GM12878 (cell line): ENCODE measurements at regions not wholly inside any gene's neighbourhood (a gene's known extent, or its start where the extent isn't known, plus 50 kb on each side); places are given as distances from the start of the nearest gene placed in this dataset.

Source experiments
- ATAC-seq: fragments of 200-7000 bp; cut with Tn5 transposase; 3 replicates; pipeline ENCODE4 v1.9.1; 2020; ENCODE audit warnings: mild to moderate bottlenecking, moderate library complexity
- BruUV-seq: library from RNA; stranded (reverse); fragments of 400-500 nt; replicated peaks from 2 replicates; lab custom pipeline; 2021; lab: Mats Ljungman, UMichigan
- CTCF ChIA-PET: fragments of 300-600 bp; sonication (Branson Sonifier 250); formaldehyde crosslinking; extraction: SDS; loops from one replicate; lab custom pipeline; 2021; ENCODE audit warnings: inconsistent platforms; lab: Yijun Ruan, JAX
- POLR2A ChIA-PET: fragments of 350-600 bp; formaldehyde crosslinking; extraction: SDS; loops from one replicate; lab custom pipeline; 2021; ENCODE audit warnings: inconsistent platforms; lab: Charles Lee
- RAD21 ChIA-PET: fragments of 300-600 bp; sonication (Branson Sonifier 250); formaldehyde crosslinking; loops from one replicate; lab custom pipeline; 2023; ENCODE audit warnings: antibody characterized with exemption; ENCODE audit not compliant: unreplicated experiment; lab: Charles Lee
- SMC1A ChIA-PET: fragments of 300-600 bp; sonication (Branson Sonifier 250); formaldehyde crosslinking; loops from one replicate; lab custom pipeline; 2023; ENCODE audit not compliant: unreplicated experiment, uncharacterized antibody; lab: Charles Lee
- DNase-seq: peaks from one replicate; pipeline ENCODE4 v3.0.0-alpha.2; 2011; ENCODE audit warnings: low read depth, low spot score
- FAIRE-seq: peaks from 3 replicates; lab custom pipeline; 2011; peaks lifted over from hg19 to GRCh38; lab: Jason Lieb, UNC
- H2AFZ ChIP-seq: 2 replicates; pipeline ENCODE4 v1.6.0; 2011; ENCODE audit warnings: low read depth, low read length, control low read depth; ENCODE audit not compliant: control insufficient read depth
- H3K27ac ChIP-seq: 2 replicates; pipeline ENCODE4 v1.5.1; 2011; ENCODE audit warnings: control low read depth; ENCODE audit not compliant: control insufficient read depth, insufficient read depth
- H3K27me3 ChIP-seq, 2 experiments: replicated peaks in 1 of 2; 2 replicates each; pipeline versions ENCODE4 v1.6.0 to v1.6.1; 2011; ENCODE audit warnings: low read length in 1 of 2; ENCODE audit not compliant: control insufficient read depth in 2 of 2, insufficient read depth in 2 of 2
- H3K36me3 ChIP-seq, 2 experiments: 2 replicates each; pipeline ENCODE4 v1.5.1; 2011; ENCODE audit warnings: low read length in 1 of 2; ENCODE audit not compliant: control insufficient read depth in 2 of 2, insufficient read depth in 2 of 2
- H3K4me1 ChIP-seq: 2 replicates; pipeline ENCODE4 v1.6.1; 2011; ENCODE audit warnings: mild to moderate bottlenecking, low read length, moderate library complexity, mixed read lengths; ENCODE audit not compliant: control insufficient read depth, insufficient read depth
- H3K4me2 ChIP-seq: 2 replicates; pipeline ENCODE4 v1.6.0; 2011; ENCODE audit warnings: control low read depth; ENCODE audit not compliant: control insufficient read depth, insufficient read depth
- H3K4me3 ChIP-seq: fragments of 200-600 bp; sonication (generic); 2 replicates; pipeline ENCODE4 v1.5.1; 2016
- H3K79me2 ChIP-seq: 2 replicates; pipeline ENCODE4 v1.6.0; 2011; ENCODE audit warnings: low read length; ENCODE audit not compliant: control insufficient read depth, insufficient read depth
- H3K9ac ChIP-seq: 2 replicates; pipeline ENCODE4 v1.8.0; 2011; ENCODE audit warnings: low read length, control low read depth, mixed read lengths; ENCODE audit not compliant: control insufficient read depth, insufficient read depth
- H3K9me3 ChIP-seq: replicated peaks from 3 replicates; pipeline ENCODE4 v1.5.1; 2011; ENCODE audit warnings: mild to moderate bottlenecking, low read length; ENCODE audit not compliant: control insufficient read depth, insufficient read depth
- H4K20me1 ChIP-seq: 2 replicates; pipeline ENCODE4 v1.6.0; 2011; ENCODE audit not compliant: control insufficient read depth, insufficient read depth
- BACH1 ChIP-seq: fragments of 450-650 bp; IDR thresholded peaks from 2 replicates; pipeline ENCODE4 v1.6.1; 2017; ENCODE audit warnings: mild to moderate bottlenecking, borderline replicate concordance
- BCL11A ChIP-seq: IDR thresholded peaks from 2 replicates; pipeline ENCODE4 v1.6.1; 2011; ENCODE audit warnings: low read depth, low read length
- CHD1 ChIP-seq: IDR thresholded peaks from 2 replicates; pipeline ENCODE4 v1.6.1; 2012; ENCODE audit warnings: low read depth, low read length, improper control_type of control experiment
- IKZF2 ChIP-seq, 2 experiments: fragments of 450-650 bp; IDR thresholded peaks; 2 replicates each; pipeline ENCODE4 v1.6.1; 2017; ENCODE audit warnings: mild to moderate bottlenecking in 2 of 2, moderate library complexity in 2 of 2
- IRF4 ChIP-seq: IDR thresholded peaks from 2 replicates; pipeline ENCODE4 v1.6.1; 2011; ENCODE audit warnings: low read depth, low read length
- POLR2A ChIP-seq: IDR thresholded peaks from 2 replicates; pipeline ENCODE4 v1.6.1; 2011; ENCODE audit warnings: low read depth, mild to moderate bottlenecking, low read length
- RAD51 ChIP-seq: fragments of 450-650 bp; IDR thresholded peaks from 2 replicates; pipeline ENCODE4 v1.6.1; 2016; ENCODE audit warnings: moderate library complexity, mild to moderate bottlenecking, inconsistent platforms
- SIX5 ChIP-seq: IDR thresholded peaks from 2 replicates; pipeline ENCODE4 v1.6.1; 2011; ENCODE audit warnings: mild to moderate bottlenecking, low read depth, low read length, moderate library complexity; ENCODE audit not compliant: severe bottlenecking
- SMARCA5 ChIP-seq: fragments of 450-650 bp; IDR thresholded peaks from 2 replicates; pipeline ENCODE4 v1.6.1; 2017; ENCODE audit warnings: mild to moderate bottlenecking
- SP1 ChIP-seq: IDR thresholded peaks from one replicate; pipeline ENCODE4 v1.6.1; 2011; ENCODE audit warnings: low read depth, low read length
- TCF3 ChIP-seq: IDR thresholded peaks from 2 replicates; pipeline ENCODE4 v1.6.1; 2012; ENCODE audit warnings: low read depth, mild to moderate bottlenecking, low read length, borderline replicate concordance; ENCODE audit not compliant: insufficient read depth
- YY1 ChIP-seq: IDR thresholded peaks from 2 replicates; pipeline ENCODE4 v1.6.1; 2011; ENCODE audit warnings: low read depth, mild to moderate bottlenecking, low read length
- WGBS: methylation state at CpG from one replicate; pipeline ENCODE4 v1.1.6; 2016; ENCODE audit warnings: low lambda C conversion rate; ENCODE audit not compliant: insufficient replicate concordance, insufficient coverage; ENCODE audit errors: missing lambda C conversion rate; 5-methylcytosine and 5-hydroxymethylcytosine counted together
- in situ Hi-C: fragments of 300-500 bp; cut with MboI; formaldehyde crosslinking; loops from 9 replicates; pipeline ENCODE4 v1.14.3; 2018; ENCODE audit warnings: mixed read lengths
- intact Hi-C: fragments of 100-400 bp; cut with micrococcal nuclease; formaldehyde crosslinking; loops from one replicate; pipeline ENCODE4 v1.14.2; 2022; ENCODE audit not compliant: unreplicated experiment
- TF ChIP-seq, protein P1 (sequence below): fragments of 450-650 bp; IDR thresholded peaks from 2 replicates; pipeline ENCODE4 v1.6.1; 2014; ENCODE audit warnings: mild to moderate bottlenecking
- TF ChIP-seq, protein P2 (sequence below): IDR thresholded peaks from 2 replicates; pipeline ENCODE4 v1.6.1; 2012; ENCODE audit warnings: improper control_type of control experiment, low read depth, low read length; ENCODE audit not compliant: insufficient replicate concordance

DNA sequence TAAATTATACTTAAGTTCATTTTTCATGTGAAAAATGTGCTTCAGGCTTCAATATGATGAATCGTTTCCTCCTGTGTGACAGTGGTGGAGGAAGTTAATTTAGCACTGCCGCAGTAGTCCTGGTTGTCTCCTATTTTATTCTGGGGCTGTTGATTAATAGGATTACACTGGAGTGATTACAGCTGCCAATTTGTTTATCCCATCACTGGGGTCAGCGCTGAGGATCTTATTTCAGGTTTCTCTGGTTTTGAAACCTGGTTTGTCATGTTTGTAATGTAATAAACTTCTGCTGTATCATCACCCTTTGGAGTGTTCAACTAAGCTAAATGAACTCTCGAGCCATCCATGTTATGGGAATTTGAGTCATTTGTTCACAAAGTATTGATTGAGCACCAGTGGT, 241.7 kb upstream of the KCNN2 start:
- no peak for DNase-seq
- CTCF ChIA-PET, result no interaction called here
- H3K9me3 ChIP-seq, result no peaks in the 10 kb centered on the region
- H3K27me3 ChIP-seq, result no peaks in the 10 kb centered on the region
- in situ Hi-C loops, result no loop called here
- FAIRE-seq, result no peak
- POLR2A ChIA-PET, result no interaction called here
- no peak for ATAC-seq
- RAD21 ChIA-PET, result no interaction called here
- no peak overlapping the region for H3K4me3 ChIP-seq
- no peaks in the 10 kb centered on the region for H3K36me3 ChIP-seq
- no peaks in the 10 kb centered on the region for H3K4me1 ChIP-seq
- no peak overlapping the region for H3K9ac ChIP-seq
- no TSS peak for BruUV-seq
- no peak overlapping the region for H3K4me2 ChIP-seq
- SMC1A ChIA-PET, result interaction anchor here (1.1 kb wide), 1 partner anchor 11 kb away, joined by 3 read pairs; no protein-coding TSS in a partner anchor
- H3K79me2 ChIP-seq, result no peaks in the 10 kb centered on the region
- H3K27ac ChIP-seq, result no peak overlapping the region
- WGBS, result 8% methylated on average over 4 of the region's 4 CpGs
- no peaks in the 10 kb centered on the region for H4K20me1 ChIP-seq
- H2AFZ ChIP-seq, result no peak overlapping the region
- TF ChIP-seq CHD1 (no peak), POLR2A (no peak), TCF3 (no peak), RAD51 (no peak), SMARCA5 (no peak), IRF4 (no peak), SIX5 (no peak), BCL11A (no peak), YY1 (no peak), IKZF2 (IDR thresholded peaks at IDR 0.05) (no peak), BACH1 (no peak), SP1 (no peak)
- TF ChIP-seq, protein P1, sequence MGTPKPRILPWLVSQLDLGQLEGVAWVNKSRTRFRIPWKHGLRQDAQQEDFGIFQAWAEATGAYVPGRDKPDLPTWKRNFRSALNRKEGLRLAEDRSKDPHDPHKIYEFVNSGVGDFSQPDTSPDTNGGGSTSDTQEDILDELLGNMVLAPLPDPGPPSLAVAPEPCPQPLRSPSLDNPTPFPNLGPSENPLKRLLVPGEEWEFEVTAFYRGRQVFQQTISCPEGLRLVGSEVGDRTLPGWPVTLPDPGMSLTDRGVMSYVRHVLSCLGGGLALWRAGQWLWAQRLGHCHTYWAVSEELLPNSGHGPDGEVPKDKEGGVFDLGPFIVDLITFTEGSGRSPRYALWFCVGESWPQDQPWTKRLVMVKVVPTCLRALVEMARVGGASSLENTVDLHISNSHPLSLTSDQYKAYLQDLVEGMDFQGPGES, result no peak
- TF ChIP-seq, protein P2, sequence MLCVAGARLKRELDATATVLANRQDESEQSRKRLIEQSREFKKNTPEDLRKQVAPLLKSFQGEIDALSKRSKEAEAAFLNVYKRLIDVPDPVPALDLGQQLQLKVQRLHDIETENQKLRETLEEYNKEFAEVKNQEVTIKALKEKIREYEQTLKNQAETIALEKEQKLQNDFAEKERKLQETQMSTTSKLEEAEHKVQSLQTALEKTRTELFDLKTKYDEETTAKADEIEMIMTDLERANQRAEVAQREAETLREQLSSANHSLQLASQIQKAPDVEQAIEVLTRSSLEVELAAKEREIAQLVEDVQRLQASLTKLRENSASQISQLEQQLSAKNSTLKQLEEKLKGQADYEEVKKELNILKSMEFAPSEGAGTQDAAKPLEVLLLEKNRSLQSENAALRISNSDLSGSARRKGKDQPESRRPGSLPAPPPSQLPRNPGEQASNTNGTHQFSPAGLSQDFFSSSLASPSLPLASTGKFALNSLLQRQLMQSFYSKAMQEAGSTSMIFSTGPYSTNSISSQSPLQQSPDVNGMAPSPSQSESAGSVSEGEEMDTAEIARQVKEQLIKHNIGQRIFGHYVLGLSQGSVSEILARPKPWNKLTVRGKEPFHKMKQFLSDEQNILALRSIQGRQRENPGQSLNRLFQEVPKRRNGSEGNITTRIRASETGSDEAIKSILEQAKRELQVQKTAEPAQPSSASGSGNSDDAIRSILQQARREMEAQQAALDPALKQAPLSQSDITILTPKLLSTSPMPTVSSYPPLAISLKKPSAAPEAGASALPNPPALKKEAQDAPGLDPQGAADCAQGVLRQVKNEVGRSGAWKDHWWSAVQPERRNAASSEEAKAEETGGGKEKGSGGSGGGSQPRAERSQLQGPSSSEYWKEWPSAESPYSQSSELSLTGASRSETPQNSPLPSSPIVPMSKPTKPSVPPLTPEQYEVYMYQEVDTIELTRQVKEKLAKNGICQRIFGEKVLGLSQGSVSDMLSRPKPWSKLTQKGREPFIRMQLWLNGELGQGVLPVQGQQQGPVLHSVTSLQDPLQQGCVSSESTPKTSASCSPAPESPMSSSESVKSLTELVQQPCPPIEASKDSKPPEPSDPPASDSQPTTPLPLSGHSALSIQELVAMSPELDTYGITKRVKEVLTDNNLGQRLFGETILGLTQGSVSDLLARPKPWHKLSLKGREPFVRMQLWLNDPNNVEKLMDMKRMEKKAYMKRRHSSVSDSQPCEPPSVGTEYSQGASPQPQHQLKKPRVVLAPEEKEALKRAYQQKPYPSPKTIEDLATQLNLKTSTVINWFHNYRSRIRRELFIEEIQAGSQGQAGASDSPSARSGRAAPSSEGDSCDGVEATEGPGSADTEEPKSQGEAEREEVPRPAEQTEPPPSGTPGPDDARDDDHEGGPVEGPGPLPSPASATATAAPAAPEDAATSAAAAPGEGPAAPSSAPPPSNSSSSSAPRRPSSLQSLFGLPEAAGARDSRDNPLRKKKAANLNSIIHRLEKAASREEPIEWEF, result no peak
- intact Hi-C loops, result no loop called here
